Left lung (tissue), 4 donors: ENCODE measurements at regions not wholly inside any gene's neighbourhood (a gene's known extent, or its start where the extent isn't known, plus 50 kb on each side); places are given as distances from the start of the nearest gene placed in this dataset.

Source experiments
- ATAC-seq: fragments of 200-7000 bp; cut with Tn5 transposase; one replicate; pipeline ENCODE4 v1.9.1; 2020; ENCODE audit warnings: moderate library complexity
- DNase-seq, 4 donors: peaks; one replicate each; pipeline ENCODE4 v3.0.0-alpha.2; 2013 to 2020
- H3K27ac ChIP-seq, 2 donors: fragments of 200-600 bp; sonication (generic) in 1 of 2; one replicate each; pipeline versions ENCODE4 v1.5.0 to v1.8.0; 2020 to 2021
- H3K27me3 ChIP-seq, 2 donors: fragments of 200-600 bp; sonication (generic) in 1 of 2; one replicate each; pipeline versions ENCODE4 v1.5.0 to v1.8.0; 2020 to 2021
- H3K36me3 ChIP-seq, 2 donors: fragments of 200-600 bp; sonication (generic) in 1 of 2; one replicate each; pipeline versions ENCODE4 v1.5.0 to v1.8.0; 2020 to 2021
- H3K4me1 ChIP-seq, 2 donors: fragments of 200-600 bp; one replicate each; pipeline ENCODE4 v1.8.0; 2021
- H3K4me3 ChIP-seq, 2 donors: fragments of 200-600 bp; sonication (generic) in 1 of 2; one replicate each; pipeline versions ENCODE4 v1.5.0 to v1.8.0; 2020 to 2021; ENCODE audit warnings: mild to moderate bottlenecking in 1 of 2
- H3K9me3 ChIP-seq, 2 donors: fragments of 200-600 bp; sonication (generic) in 1 of 2; one replicate each; pipeline versions ENCODE4 v1.5.0 to v1.8.0; 2020 to 2021
- CTCF ChIP-seq, 2 donors: fragments of 200-600 bp; sonication (generic) in 1 of 2; IDR thresholded peaks; one replicate each; pipeline versions ENCODE4 v1.5.0 to v1.8.0; 2021; ENCODE audit warnings: antibody characterized with exemption in 2 of 2
- intact Hi-C, 2 donors: fragments of 100-400 bp; cut with DNase I; formaldehyde crosslinking; loops; one replicate each; pipeline versions ENCODE4 v1.11.2 to v1.14.2; 2022
- donor health status: DM: no; HTN: yes; CAD: no.
- donor health status: DM: no; HTN: no; CAD: no.

DNA sequence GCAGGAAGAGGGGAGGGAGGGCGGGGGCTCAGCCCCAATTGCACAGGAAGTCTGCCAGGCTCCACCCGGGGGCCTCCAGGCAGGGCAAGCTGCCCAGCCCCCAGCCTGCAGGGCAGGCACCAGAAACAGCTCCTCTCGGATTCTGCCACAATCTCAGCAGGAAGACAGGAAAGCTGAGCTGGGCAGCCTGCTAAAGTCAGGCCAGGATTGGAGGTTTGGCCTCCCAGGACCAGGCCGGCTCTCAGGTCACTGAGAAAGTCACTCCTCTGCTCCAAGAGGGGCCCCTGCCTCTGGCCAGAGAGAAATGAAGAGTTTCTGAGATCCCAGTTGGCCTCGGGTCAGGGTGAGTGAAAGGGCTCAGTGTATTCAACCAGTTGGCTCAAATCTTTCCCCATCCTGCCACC is 54.6 kb upstream of the STXBP1 start:
- no peaks in the 10 kb centered on the region for H3K27me3 ChIP-seq
- peak overlapping the region; percentile 80 to 90 for H3K27ac ChIP-seq
- DNase-seq (peak in 1 of 4 donors; percentile 75), ATAC-seq (no peak)
- no peak overlapping the region for H3K4me3 ChIP-seq
- H3K9me3 ChIP-seq: no peaks in the 10 kb centered on the region
- no peak for TF ChIP-seq CTCF (IDR thresholded peaks at IDR 0.05)
- H3K4me1 ChIP-seq: peaks cover 64 to 97% of the 10 kb centered on the region in 2 donors
- intact Hi-C loops: no loop called here
- peaks cover 0 to 29% of the 10 kb centered on the region in 2 donors for H3K36me3 ChIP-seq

DNA sequence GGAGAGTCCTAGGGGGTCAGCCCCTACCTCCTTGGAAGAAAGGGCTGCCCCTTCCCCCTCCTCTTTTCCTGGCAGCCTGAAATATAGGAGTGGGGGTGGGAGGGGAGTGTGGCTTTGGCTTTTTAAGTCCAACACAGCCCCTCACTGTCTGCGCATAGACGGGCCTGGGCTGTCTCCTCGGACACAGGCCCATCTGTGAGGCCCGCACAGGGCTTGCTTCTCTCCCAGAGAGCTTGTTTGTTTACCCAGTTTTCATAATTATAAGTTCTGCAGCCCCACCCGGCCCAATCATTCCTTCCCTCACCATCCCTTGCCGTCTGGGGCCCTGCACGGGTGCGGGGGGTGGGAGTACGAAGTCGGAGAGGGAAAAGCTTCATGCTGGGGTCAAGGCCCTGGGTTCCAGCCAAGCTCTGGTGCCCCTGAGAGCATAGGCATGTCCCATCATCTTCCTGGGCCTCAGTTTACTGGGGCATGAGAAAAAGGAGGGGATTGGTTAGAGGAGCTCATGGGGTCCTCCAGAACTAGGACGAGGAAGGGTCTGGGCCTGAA is 54.0 kb upstream of the STXBP1 start:
- Histone ChIP-seq H3K4me3 (no peak overlapping the region), H3K27ac (peak overlapping the region; percentile 80 to 90), H3K27me3 (no peaks in the 10 kb centered on the region), H3K4me1 (peaks cover 70 to 100% of the 10 kb centered on the region in 2 donors), H3K9me3 (no peaks in the 10 kb centered on the region), H3K36me3 (peaks cover 0 to 29% of the 10 kb centered on the region in 2 donors)
- no peak for DNase-seq
- no peak for TF ChIP-seq CTCF (IDR thresholded peaks at IDR 0.05)
- intact Hi-C loops: no loop called here
- ATAC-seq: no peak

- peaks cover 74 to 100% of the 10 kb centered on the region in 2 donors for H3K4me1 ChIP-seq
- no peak for ATAC-seq
- intact Hi-C loops: no loop called here
- H3K36me3 ChIP-seq: peaks cover 0 to 33% of the 10 kb centered on the region in 2 donors
- H3K4me3 ChIP-seq: no peak overlapping the region
- TF ChIP-seq CTCF (IDR thresholded peaks at IDR 0.05): no peak
- no peaks in the 10 kb centered on the region for H3K9me3 ChIP-seq
- peak overlapping the region; percentile 80 to 90 for H3K27ac ChIP-seq
- no peak for DNase-seq
- no peaks in the 10 kb centered on the region for H3K27me3 ChIP-seq
Measured at GRCh38 chr9:127558581-127559246, 53.4 kb upstream of the STXBP1 start.

DNA sequence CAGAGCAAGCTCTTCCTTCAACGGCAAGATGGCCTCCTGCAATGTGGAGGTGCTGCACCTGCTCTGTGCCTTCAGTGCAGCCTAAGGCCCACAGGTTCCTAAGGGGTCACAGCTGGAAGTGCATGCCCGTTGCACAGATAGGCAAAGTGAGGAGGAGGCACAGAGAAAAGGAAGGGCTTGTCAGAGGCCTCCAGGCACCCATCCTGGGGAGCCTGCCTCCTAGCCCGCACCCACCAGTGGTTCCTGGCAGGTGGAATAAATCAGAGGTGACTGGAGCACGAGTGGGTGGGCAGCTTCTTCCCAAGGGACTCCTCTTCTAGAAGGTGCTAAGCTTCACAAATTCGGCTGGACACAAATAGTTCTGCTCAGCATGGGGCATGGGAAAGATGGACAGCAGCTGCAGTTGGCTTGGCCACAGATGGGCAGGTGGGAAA is 52.8 kb upstream of the STXBP1 start:
- Histone ChIP-seq H3K27me3 (no peaks in the 10 kb centered on the region), H3K27ac (peak overlapping the region; percentile 80 to 90), H3K9me3 (no peaks in the 10 kb centered on the region), H3K4me1 (peaks cover 74 to 100% of the 10 kb centered on the region in 2 donors), H3K36me3 (peaks cover 0 to 39% of the 10 kb centered on the region in 2 donors), H3K4me3 (no peak overlapping the region)
- intact Hi-C loops: no loop called here
- no peak for TF ChIP-seq CTCF (IDR thresholded peaks at IDR 0.05)
- ATAC-seq (no peak), DNase-seq (no peak)

DNA sequence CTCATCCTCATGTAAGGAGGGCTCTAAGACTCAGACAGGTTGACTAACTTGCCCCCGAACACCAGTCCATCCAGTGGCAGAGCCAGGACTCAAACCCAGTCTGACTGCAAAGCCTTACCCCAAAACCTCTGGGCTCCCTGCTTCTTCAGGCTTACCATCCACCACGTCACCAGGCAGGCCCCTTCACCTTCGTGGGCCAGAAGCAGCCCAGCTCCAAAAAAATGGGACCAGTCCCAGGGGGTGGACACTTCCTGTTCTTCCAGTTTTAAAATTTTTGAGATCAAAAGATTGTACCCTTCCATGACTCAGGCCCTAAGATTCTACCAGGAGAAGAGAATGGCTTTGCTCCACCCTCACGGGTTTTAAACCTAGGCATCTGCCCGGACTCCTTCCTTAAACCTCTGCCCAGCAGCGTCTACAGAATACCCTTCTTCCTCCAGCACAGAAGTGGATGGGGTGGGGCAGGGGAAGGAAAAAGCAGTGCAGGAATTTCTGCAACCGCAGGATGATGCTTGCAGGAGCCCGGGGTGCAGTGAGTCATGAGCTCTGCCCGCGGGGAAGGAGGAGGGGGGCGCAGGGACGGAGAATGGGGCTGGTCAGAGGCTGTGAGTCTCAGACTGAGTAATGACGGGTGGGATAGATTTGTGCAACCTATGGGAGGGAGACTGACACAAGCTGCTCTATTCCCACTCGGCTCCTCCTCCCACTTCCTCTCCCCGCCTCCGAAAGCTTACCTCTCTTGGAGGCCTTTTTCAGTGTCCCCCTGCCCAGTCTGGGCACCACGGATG is 50.4 kb upstream of the STXBP1 start:
- peaks cover 61 to 98% of the 10 kb centered on the region in 2 donors for H3K4me1 ChIP-seq
- ATAC-seq: peak; percentile 80

More for the DNA sequence above, 50.4 kb upstream of the STXBP1 start:
- Histone ChIP-seq H3K9me3 (no peaks in the 10 kb centered on the region), H3K27ac (peak overlapping the region; percentile 86), H3K27me3 (no peaks in the 10 kb centered on the region), H3K4me3 (no peak overlapping the region), H3K36me3 (peaks cover 0 to 53% of the 10 kb centered on the region in 2 donors)
- no peak for TF ChIP-seq CTCF (IDR thresholded peaks at IDR 0.05)
- intact Hi-C loops: no loop called here
- DNase-seq: peak in 2 of 4 donors; percentile 94
